Fibroblast of peridontal ligament (primary cell): ENCODE measurements at regions not wholly inside any gene's neighbourhood (a gene's known extent, or its start where the extent isn't known, plus 50 kb on each side); places are given as distances from the start of the nearest gene placed in this dataset.

Source experiments
- DNase-seq: peaks from one replicate; pipeline ENCODE4 v3.0.0-alpha.2; 2010; ENCODE audit errors: extremely low read depth

DNA sequence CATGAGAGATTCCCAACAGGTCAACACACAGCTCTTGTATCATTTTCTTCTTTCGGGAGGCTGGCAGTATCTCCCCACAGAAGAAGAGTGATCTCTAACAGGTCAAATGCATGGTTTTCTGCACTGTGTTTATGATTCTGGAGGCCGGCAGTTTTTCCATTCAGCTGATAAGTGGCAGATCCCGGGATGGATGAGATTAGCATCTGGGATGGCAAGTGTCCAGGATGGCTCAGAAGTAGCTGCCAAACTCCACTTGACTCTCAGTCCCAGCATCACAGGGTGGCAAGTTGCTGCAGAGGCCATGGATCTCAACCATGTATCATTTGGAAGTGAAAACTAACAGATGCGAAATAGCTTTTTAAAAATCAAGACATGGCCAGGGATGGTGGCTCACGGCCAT is 97.8 kb upstream of the SLC44A1 start:
- no peak for DNase-seq

DNA sequence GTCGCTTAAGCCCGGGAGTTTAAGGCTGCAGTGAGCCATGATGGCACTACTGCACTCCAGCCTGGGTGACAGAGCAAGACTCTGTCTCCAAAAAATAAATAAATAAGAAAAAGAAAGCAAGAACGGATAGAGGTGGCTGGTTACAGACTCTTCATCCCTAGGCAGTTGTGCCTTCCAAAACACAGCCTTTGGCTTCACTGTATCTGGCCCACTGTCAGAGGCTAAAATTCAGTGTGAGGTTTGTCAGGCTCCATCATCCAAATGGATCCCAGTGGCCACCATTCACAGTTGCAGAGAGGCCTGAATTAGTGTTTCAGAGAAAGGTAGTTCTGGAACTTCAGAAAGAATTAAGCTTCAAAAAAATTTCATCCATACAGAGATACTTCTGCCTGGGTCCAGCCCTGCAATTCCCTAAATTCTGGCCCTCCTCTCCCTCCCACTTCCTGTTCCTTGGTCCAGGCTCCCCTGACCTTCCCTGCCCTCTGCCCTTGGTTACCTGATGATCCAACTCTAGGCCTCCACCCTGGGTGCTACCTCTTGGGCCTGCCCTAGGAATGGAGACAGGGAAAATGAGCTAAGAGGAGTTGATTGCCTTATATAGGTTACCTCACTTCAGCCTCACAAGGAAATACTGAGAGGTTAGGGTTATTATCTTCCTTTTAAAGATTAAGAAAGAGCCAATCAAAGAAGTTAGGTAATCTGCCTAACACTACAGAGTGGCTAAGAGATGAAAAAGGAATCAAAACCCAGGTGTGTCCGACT is 97.2 kb upstream of the SLC44A1 start:
- DNase-seq, result no peak

DNA sequence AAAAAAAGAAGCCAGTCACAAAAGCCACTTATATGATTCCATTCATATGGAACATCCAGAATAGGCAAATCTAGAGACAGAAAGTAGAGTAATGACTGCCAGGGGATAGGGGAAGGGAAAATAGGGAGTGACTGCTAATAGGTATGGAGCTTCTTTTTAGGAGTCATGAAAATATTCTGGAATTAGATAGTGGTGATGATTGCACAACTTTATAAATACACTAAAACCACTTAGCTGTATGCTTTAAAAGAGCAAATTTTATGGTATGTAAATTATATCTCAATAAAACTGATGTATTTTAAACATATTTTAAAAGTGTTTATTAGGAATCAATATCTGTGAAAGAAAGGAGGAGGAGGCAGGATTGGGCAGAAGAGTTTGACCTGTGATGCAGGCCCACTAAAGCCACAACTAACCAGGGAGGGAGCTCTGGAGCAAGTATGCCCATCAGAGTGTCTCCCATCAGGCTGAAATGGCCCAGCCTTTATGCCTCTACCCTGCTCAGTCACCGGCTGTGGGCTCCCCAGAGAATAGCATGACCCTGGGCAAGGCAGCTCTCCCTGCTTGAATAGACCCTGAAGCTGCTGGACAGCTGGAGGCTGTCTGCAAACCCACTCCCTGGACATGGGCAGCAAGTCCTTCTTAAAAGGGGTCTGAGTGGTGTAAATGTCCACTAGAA is 96.0 kb upstream of the SLC44A1 start:
- DNase-seq, result no peak

DNA sequence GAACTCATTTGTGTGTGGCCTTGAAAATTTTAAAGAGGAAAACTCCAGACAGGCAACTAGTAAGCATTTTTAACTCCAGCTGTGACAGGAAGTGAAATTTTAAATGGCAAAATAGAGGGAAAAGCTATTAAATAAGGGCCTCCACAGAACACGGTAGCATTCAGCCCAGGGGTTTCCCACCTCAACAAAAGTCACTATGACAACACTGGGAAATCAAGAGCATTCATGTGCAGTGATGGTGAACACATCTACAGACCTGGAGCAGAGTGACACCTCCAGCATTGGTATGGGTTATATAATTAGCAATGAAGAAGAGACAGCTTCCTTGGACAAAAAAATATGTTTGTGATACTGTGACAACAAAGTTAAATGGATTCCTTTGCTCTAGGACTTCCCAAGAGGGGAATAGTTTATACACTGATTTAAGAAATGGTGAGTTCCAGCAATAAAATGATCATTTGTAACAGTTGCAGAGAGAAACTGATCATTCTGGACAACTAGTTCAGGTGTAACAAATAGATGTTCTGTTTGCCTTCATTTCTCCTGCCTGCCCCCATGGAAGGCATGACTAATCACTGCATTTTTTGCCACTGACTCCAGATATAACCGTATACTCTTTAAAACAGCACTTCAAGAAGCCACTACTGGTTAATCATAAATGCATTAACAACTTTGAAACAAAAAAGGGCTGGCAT is 93.3 kb upstream of the SLC44A1 start:
- DNase-seq, result peak; percentile 28

DNA sequence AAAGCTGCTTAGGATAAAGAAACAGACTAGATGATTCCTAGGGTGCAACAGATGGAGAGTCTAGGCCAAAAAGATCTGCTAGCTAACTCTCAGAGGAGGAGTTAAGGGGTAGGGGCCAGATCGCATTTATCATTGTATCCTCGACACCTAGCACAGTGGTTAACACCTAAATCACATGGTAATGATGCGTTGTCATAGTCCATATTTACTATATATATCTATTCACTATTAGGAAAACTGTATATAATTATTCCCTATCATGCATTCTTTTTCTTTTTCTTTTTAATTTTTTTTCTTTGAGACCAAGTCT is 92.8 kb upstream of the SLC44A1 start:
- DNase-seq, result no peak

DNA sequence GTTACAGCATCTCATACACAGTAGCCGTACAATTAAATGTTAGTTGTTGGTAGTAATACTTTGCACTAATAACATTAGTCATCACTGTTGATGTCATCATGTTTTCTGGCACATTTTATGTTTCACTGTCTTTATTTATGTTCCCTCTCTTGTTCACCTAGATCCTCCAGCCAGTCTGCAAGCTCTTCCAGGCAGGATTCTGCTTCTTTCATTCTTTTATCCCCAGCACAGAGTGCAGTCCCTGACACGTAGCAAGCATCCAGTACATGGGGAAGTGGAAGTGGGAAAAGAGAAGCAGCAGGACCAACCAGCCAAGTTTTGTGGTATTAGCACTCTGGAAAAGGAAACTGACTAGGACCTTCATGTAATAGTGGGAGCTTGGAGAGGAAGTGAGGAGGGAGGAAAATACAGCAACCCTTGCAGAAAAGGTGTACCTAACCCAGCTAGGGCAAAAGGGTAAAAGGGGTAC is 89.7 kb upstream of the SLC44A1 start:
- no peak for DNase-seq

DNA sequence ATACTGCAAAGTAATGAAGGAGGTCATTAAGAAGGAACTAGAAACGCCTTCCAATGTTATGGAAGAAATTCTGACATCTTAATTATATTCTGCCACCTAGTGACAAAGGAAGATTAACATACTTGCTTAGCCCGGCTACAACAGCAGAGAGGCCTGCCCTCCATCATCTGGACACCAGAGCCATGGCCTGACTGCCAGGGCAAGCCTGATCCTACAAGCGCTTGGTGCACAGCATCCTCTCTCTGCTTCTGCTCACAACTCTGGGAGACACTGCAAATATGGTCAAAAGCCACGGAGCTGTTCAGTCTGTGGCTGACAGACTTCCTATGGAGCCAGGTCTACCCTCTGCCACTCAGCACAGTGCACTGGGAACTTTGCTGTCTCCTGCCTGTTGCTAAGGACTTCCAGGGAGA is 87.3 kb upstream of the SLC44A1 start:
- peak; percentile 86 for DNase-seq

DNA sequence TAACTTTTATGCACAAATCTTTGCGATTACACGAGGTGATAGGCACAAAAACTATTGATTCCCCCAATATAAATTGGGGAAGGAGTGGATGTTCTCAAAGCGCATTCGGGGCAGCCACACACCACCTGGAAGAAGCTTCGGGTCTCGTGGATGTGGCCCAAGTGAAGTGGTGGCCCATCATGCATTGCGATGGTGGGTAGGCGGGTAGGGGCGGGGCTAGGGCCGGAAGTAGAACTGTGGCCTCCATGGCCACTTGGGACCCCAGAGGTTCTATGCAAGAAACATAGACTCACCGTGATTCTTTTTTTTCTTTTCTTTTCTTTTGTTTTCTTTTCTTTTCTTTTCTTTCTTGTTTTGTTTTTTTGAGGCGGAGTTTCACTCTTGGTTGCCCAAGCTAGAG is 86.4 kb upstream of the SLC44A1 start:
- no peak for DNase-seq

DNA sequence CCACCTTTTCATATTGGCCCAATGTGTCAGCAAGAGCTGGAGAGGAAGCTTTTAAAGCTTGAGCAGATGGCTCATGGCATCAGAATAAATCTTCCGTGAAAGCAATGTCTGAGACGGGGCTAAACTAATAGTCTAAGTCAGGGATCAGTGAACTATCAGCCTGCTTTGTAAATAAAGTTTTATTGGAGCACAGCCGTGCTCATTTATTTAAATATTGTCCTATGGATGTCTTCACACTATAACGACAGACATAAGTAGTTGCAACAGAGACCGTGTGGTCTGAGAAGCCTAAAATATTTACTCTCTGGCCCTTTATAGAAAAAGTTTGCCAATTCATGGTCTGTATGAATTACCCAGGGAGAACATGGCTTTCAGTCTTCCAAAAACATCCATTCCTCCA is 85.6 kb upstream of the SLC44A1 start:
- DNase-seq, result peak; percentile 23

DNA sequence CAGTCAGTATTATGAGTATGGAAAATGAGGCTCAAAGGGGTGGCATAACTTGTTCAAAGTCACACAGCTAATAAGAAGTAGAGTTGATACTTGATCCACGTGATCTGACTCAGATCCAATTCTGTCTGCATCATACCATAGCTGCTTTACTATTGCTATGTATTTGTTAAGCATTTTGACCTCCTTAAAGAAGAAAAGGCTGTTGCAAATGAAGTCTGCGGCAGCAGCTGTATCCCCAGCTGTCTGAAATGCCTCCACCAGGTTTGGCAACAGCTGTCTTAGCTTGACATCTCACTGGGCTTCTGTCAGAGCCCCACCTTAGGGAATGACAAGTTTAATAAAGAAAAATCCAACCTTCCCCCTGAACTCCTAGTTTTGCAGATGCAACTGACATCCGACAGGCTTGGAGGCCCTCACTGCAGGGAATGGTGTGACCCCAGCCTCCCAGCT is 75.6 kb upstream of the SLC44A1 start:
- peak; percentile 53 for DNase-seq

DNA sequence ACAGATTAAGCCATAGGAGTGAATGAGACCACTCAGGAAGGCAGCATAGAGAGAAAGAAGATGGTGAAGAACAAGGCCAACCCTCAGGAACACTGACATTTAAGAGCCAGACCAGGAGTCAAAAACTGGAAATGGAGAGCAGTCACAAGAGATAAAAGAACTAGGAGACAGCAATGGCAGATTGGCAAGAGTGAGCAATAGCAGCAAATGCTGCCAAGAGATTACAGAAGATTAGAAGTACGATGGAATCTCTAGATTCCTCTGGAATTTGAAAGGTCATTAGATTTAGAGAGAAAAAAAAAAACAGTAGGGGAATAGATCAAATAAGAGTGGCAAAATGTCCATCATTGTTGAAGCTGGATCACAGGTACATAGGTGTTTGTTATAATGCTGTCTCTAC is 73.4 kb upstream of the SLC44A1 start:
- DNase-seq, result no peak

DNA sequence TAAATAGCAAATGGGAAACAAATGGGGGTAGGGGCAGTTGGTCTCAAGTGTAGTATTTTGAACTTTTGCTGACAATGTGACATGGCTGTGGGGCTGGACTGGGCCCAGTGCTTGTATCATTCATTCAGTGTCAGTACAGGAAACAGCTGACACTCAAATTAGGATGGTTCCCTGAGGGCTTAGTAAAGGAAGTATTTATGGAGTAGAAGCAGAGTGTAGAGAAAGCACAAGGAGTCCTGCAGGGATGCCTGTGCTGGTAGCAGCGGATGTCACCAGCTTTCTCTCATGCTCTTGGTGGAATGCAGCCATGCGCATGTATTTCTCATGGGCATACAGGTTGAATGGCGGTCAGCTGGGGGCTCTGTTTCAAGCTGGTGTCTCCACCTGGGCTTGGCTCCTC is 72.9 kb upstream of the SLC44A1 start:
- no peak for DNase-seq

DNA sequence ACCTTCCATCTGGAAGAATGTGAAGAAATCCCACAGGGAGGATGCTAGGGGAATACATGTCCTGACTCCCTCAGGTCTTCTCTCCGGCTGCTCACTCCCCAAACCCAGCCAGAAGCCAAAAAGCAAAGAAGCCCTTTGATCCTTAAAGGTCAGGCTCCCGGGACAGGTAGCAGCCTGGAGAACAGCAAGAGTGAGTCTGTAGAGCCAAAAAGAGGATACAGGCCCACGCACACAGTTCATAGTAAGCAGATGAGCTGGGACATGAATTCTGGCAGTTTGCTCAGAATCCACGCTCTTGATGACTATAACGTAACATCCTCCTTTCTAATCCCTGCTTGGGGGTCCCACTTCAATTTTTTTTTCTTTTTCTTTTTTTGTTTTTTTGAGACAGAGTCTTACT is 72.0 kb upstream of the SLC44A1 start:
- DNase-seq, result no peak

DNA sequence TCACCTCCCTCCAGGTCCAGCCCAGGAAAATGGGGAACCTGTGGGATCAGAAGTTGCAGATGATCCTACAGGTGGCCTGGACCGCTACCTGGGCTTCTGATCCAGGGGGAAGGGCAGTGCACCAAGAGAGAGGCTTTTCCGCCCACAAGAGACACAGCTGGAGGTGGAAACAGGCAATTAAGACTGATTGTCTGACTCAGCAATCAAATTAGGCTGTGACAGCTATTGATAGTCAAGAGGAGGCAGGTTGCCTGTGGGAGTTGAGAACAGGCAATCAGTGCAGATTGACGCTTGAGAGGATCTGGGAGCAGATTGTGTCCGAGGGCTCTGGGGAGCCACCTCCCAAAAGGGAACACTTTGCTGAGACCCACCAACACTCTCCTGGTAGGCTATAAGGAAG is 71.1 kb upstream of the SLC44A1 start:
- DNase-seq, result no peak

DNA sequence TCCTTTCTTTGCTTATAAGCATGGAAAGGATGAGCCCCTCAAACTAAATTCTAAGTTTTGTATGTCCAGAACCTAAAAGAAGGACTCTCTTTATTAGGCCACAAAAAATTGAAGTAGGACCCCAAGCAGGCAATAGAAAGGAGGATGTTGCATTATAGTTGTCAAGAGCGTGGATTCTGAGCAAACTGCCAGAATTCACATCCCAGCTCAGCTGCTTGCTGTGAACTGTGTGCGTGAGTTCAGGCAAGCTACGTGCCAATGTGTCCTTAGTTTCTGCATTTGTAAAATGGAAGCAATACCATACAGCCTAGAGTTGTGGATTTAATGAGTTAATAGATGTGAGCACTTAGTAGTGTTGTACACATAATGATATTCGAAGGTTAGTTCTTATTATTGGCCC is 70.6 kb upstream of the SLC44A1 start:
- no peak for DNase-seq

DNA sequence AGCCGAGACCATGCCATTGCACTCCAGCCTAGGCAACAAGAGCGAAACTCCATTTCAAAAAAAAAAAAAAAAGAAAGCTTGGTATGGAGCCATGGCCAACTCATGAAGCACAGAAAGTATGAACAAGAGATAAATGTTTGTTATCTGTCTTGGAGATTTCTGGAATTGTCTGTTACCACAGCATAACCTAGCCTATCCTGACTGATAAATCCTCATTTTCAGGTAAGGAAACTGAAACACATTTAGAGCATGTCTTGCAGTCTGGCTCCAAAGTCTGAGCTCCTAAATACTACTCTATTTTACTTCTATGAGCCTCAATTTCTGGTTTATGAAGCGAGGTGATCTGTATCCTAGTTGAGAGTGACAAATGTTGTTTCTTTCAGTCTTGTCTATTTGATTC is 68.3 kb upstream of the SLC44A1 start:
- DNase-seq, result no peak

DNA sequence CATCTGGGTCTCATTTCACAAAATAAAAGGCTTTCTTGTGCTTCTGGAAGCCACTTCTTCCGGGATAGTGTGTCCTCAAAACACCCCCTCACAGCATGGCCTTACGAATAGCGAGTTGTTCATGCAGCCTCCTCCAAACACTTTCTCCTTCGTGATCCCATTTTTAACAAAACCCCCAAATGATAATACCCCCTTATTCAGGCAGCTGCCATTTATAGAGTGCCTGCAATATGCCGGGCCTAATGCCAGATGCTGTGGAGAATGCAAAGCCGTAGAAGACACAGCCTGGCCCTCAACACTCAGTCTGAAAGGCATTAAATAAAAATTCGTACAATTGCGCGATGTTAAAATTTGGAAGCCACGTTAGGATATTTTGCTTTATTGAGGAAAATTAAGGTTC is 66.4 kb upstream of the SLC44A1 start:
- DNase-seq, result no peak

DNA sequence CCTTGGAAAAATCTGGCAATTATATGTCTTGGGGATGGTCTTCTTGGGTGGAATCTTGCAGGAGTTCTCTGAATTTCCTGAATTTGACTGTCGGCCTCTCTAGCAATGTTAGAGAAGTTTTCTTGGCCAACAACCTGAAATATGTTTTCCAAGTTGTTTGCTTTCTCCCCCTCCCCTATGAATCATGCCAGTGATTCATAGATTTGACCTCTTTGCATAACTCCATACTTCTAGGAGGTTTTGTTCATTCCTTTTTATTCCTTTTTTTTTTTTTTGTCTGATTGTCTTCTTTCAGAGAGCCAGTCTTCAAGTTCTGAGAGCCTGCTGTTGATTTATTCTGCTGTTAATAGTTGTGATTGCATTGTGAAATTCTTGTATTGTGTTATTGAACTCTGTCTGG is 56.7 kb upstream of the SLC44A1 start:
- peak; percentile 87 for DNase-seq

DNA sequence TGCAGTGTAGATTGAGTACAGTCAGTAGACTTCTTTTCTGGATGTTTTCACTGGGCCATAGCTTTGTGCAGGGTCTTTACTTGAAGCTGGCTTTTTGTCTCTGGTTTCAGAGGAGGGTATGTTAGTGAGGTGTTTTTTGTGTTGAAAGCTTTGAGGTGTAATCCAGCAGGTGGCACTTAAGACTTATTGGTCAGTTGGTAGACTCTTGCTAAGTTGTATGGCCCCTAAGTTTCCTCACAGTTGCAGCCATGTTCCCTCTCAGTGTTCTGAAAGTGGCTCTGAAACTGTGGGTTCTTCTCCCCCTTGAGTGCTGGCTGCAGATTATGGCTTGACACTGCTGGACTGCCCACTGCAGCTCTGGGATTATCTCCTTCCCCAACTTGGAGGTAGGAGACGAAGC is 55.7 kb upstream of the SLC44A1 start:
- no peak for DNase-seq

DNA sequence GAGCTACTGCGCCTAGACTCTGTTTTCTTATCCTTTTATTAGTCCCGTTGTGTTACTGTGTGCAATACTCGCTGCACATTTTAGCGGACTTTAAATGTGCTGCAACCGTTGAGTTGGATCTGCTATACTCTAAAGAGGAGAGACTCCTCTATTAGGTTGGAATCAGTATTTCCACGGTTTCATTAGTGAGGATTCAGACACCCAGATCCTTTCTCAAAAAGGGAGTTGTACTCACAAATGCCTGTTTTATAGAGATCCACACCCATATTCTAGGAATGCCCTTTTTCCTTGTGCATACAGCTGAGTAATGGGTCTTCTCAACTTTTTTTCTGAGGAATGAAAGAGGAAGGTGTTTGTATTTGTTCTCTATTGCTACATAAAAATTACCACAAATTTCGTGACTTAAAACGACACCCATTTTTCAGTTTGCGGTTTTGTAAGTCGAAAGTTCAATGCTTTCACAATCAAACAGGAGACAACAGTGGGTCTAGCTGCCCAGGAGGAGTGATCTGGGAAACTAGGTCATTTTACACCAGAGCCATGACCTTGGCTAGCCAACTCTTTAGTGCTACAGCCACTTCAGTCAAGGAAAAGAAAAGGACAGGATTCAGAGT is 52.8 kb upstream of the SLC44A1 start:
- no peak for DNase-seq

DNA sequence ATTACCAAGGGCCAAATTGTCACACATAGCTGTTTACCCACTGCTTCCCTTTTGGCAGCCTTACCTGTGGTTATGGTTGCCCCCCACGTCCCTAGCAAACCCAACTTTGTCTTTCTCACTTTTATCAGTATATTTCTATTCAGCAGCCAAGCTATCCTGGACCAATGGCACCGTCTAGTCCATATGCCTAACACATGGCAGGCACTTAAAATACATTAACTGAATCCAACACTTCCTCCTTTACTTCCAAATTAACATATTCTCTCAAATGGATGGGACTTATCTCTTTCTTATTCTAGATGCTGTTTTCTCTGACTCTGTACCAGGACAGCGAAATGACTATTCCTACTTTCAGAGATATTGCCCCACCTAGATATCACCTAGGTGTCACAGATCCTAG is 50.9 kb upstream of the SLC44A1 start:
- no peak for DNase-seq

DNA sequence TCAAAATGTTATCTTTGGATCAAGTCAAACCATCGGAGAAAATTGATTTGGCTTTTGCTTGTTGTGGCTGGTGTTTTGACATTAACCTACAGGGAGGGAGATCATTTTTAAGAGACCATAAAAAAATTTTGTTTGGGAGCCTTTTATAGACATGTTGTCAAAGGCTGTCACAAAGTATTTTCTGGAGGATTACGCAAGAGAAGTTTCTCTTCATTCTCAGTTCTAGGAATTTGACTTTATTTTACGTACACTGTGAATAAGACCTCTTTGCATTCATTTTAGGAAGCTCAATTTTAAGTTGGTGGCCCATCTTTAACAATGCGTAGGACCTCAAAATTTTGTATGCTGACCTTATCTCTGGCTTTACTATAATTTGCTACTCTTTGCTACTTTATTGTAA is 50.2 kb upstream of the SLC44A1 start:
- DNase-seq, result no peak
